ENCODE measurements at regions not wholly inside any gene's neighbourhood (a gene's known extent, or its start where the extent isn't known, plus 50 kb on each side); places are given as distances from the start of the nearest gene placed in this dataset.

GRCh38 chr2:186241874-186242273 lies 244.2 kb upstream of the ZC3H15 start:
- CTCF ChIA-PET, result interaction anchor here (0.6 kb wide), 2 partner anchors 67 to 352 kb away, joined by 3 to 4 read pairs; no protein-coding TSS in a partner anchor
- Histone ChIP-seq H3K36me3 (ENCODE audit: control insufficient read depth, insufficient read depth, low read length) (no peaks in the 10 kb centered on the region), H3K9me3 (no peaks in the 10 kb centered on the region), H3K27me3 (replicated peaks; ENCODE audit: control insufficient read depth, insufficient read depth, low read length) (no peaks in the 10 kb centered on the region), H3K4me1 (no peaks in the 10 kb centered on the region), H3K4me3 (ENCODE audit: low read depth, low read length) (no peak overlapping the region)
- Mint-ChIP-seq H3K9me3 (ENCODE audit: unreplicated experiment) (peaks cover 15% of the 10 kb centered on the region), H3K36me3 (ENCODE audit: insufficient read depth, unreplicated experiment) (no peaks in the 10 kb centered on the region), H3K27ac (ENCODE audit: unreplicated experiment) (no peak overlapping the region), H3K4me1 (ENCODE audit: low read depth, unreplicated experiment) (no peaks in the 10 kb centered on the region), H3K4me3 (ENCODE audit: unreplicated experiment) (no peak overlapping the region), H3K27me3 (ENCODE audit: insufficient read depth, unreplicated experiment) (no peaks in the 10 kb centered on the region)
- no TSS peak for BruUV-seq (replicated peaks)
- POLR2A ChIA-PET, result interaction anchor here (0.6 kb wide), 1 partner anchor 1966 kb away, joined by 6 read pairs; no protein-coding TSS in a partner anchor
- intact Hi-C loops (cut with micrococcal nuclease; ENCODE audit: unreplicated experiment), result no loop called here
- DNase-seq, result no peak
- peak in 1 of 2 experiments; percentile 19 for TF ChIP-seq CTCF (IDR thresholded peaks at IDR 0.05; ENCODE audit: insufficient read depth in 1 of 2, low read depth in 1 of 2, low read length in 1 of 2, severe bottlenecking in 1 of 2, unreplicated experiment in 1 of 2)

- no peak for DNase-seq
- no TSS peak for BruUV-seq (replicated peaks)
- Mint-ChIP-seq H3K4me3 (ENCODE audit: unreplicated experiment) (no peak overlapping the region), H3K27ac (ENCODE audit: unreplicated experiment) (no peak overlapping the region), H3K9me3 (ENCODE audit: unreplicated experiment) (no peaks in the 10 kb centered on the region), H3K4me1 (ENCODE audit: low read depth, unreplicated experiment) (no peaks in the 10 kb centered on the region), H3K36me3 (ENCODE audit: insufficient read depth, unreplicated experiment) (no peaks in the 10 kb centered on the region), H3K27me3 (ENCODE audit: insufficient read depth, unreplicated experiment) (no peaks in the 10 kb centered on the region)
- Histone ChIP-seq H3K4me1 (no peaks in the 10 kb centered on the region), H3K9me3 (no peaks in the 10 kb centered on the region), H3K4me3 (ENCODE audit: low read depth, low read length) (no peak overlapping the region), H3K36me3 (ENCODE audit: control insufficient read depth, insufficient read depth, low read length) (no peaks in the 10 kb centered on the region), H3K27me3 (replicated peaks; ENCODE audit: control insufficient read depth, insufficient read depth, low read length) (no peaks in the 10 kb centered on the region)
- ChIA-PET CTCF (no interaction called here), POLR2A (no interaction called here)
- intact Hi-C loops (cut with micrococcal nuclease; ENCODE audit: unreplicated experiment), result loop anchor here (10.0 kb wide), 2 partner anchors 380 to 440 kb away; no protein-coding TSS in a partner anchor
- no peak for TF ChIP-seq CTCF (IDR thresholded peaks at IDR 0.05; ENCODE audit: insufficient read depth in 1 of 2, low read depth in 1 of 2, low read length in 1 of 2, severe bottlenecking in 1 of 2, unreplicated experiment in 1 of 2)
These were observed 231.3 kb upstream of the ZC3H15 start for GRCh38 chr2:186254759-186255158.

DNA sequence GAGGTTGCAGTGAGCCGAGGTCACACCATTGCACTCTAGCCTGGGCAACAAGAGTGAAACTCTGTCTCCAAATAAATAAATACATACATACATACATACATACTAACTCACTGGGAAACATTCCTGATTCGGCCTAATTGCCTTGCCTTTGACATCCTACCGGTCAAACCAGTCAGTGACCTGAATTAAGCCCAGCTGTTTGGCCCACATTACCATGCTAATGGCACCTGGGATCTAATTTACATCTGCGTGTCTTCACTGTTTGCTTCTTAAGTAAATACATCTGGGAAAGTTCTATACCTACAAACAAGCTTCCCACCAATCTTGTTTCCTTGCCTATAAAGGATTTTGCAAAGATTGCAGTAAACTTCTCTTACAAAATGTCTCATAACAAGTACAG lies 230.2 kb upstream of the ZC3H15 start:
- no peak overlapping the region for H3K4me3 ChIP-seq (ENCODE audit: low read depth, low read length)
- Mint-ChIP-seq H3K9me3 (ENCODE audit: unreplicated experiment) (no peaks in the 10 kb centered on the region), H3K4me3 (ENCODE audit: unreplicated experiment) (no peak overlapping the region), H3K4me1 (ENCODE audit: low read depth, unreplicated experiment) (no peaks in the 10 kb centered on the region), H3K27ac (ENCODE audit: unreplicated experiment) (no peak overlapping the region), H3K36me3 (ENCODE audit: insufficient read depth, unreplicated experiment) (no peaks in the 10 kb centered on the region), H3K27me3 (ENCODE audit: insufficient read depth, unreplicated experiment) (no peaks in the 10 kb centered on the region)
- H3K9me3 ChIP-seq, result no peaks in the 10 kb centered on the region
- CTCF ChIA-PET, result no interaction called here
- no peaks in the 10 kb centered on the region for H3K27me3 ChIP-seq (replicated peaks; ENCODE audit: control insufficient read depth, insufficient read depth, low read length)
- H3K4me1 ChIP-seq, result no peaks in the 10 kb centered on the region
- POLR2A ChIA-PET, result no interaction called here
- DNase-seq, result no peak
- BruUV-seq (replicated peaks), result no TSS peak
- no peak for TF ChIP-seq CTCF (IDR thresholded peaks at IDR 0.05; ENCODE audit: insufficient read depth in 1 of 2, low read depth in 1 of 2, low read length in 1 of 2, severe bottlenecking in 1 of 2, unreplicated experiment in 1 of 2)
- H3K36me3 ChIP-seq (ENCODE audit: control insufficient read depth, insufficient read depth, low read length), result no peaks in the 10 kb centered on the region
- intact Hi-C loops (cut with micrococcal nuclease; ENCODE audit: unreplicated experiment), result loop anchor here (1.0 to 10.0 kb wide), 9 partner anchors 204 to 1048 kb away; no protein-coding TSS in a partner anchor
